ENCODE measurements at regions not wholly inside any gene's neighbourhood (a gene's known extent, or its start where the extent isn't known, plus 50 kb on each side); places are given as distances from the start of the nearest gene placed in this dataset.

GRCh38 chr1:30512914-30513265 lies 210.5 kb downstream of the MATN1 start:
- intact Hi-C loops (cut with DNase I): no loop called here
- H3K9me3 ChIP-seq: no peaks in the 10 kb centered on the region
- no peak overlapping the region for H3K4me3 ChIP-seq (replicated peaks in 1 of 3)
- H3K4me1 ChIP-seq: no peaks in the 10 kb centered on the region
- no peaks in the 10 kb centered on the region for H3K27me3 ChIP-seq
- H3K27ac ChIP-seq: no peak overlapping the region
- TF ChIP-seq CTCF (IDR thresholded peaks at IDR 0.05) (no peak), POLR2A (IDR thresholded peaks at IDR 0.05) (no peak)
- no peak for DNase-seq
- H3K36me3 ChIP-seq: no peaks in the 10 kb centered on the region
- 78 to 88% methylated on average over 6 to 9 of the region's 9 CpGs for WGBS, 2 donors

GRCh38 chr1:30511991-30512913 lies 211.1 kb downstream of the MATN1 start:
- Histone ChIP-seq H3K4me1 (no peaks in the 10 kb centered on the region), H3K27ac (no peak overlapping the region), H3K9me3 (no peaks in the 10 kb centered on the region), H3K4me3 (replicated peaks in 1 of 3) (no peak overlapping the region), H3K27me3 (no peaks in the 10 kb centered on the region), H3K36me3 (no peaks in the 10 kb centered on the region)
- WGBS, 2 donors: 51 to 59% methylated on average over 17 to 18 of the region's 18 CpGs
- TF ChIP-seq POLR2A (IDR thresholded peaks at IDR 0.05) (no peak), CTCF (IDR thresholded peaks at IDR 0.05) (no peak)
- DNase-seq: no peak
- intact Hi-C loops (cut with DNase I): no loop called here

- intact Hi-C loops (cut with DNase I): no loop called here
- H3K4me1 ChIP-seq: no peaks in the 10 kb centered on the region
- no peaks in the 10 kb centered on the region for H3K27me3 ChIP-seq
- no peak overlapping the region for H3K4me3 ChIP-seq (replicated peaks in 1 of 3)
- no peak overlapping the region for H3K27ac ChIP-seq
- H3K9me3 ChIP-seq: no peaks in the 10 kb centered on the region
- 78 to 81% methylated on average over 5 to 6 of the region's 6 CpGs for WGBS, 2 donors
- TF ChIP-seq POLR2A (IDR thresholded peaks at IDR 0.05): no peak
- TF ChIP-seq CTCF (IDR thresholded peaks at IDR 0.05): no peak
- no peaks in the 10 kb centered on the region for H3K36me3 ChIP-seq
- no peak for DNase-seq
Measured at GRCh38 chr1:30511563-30511962, 211.8 kb downstream of the MATN1 start.

- TF ChIP-seq CTCF (IDR thresholded peaks at IDR 0.05): no peak
- TF ChIP-seq POLR2A (IDR thresholded peaks at IDR 0.05): no peak
- Histone ChIP-seq H3K27me3 (no peaks in the 10 kb centered on the region), H3K36me3 (no peaks in the 10 kb centered on the region), H3K4me1 (no peaks in the 10 kb centered on the region), H3K9me3 (no peaks in the 10 kb centered on the region), H3K4me3 (replicated peaks in 1 of 3) (no peak overlapping the region), H3K27ac (no peak overlapping the region)
- WGBS, 2 donors: 85 to 90% methylated on average over 5 of the region's 5 CpGs
- no peak for DNase-seq
- intact Hi-C loops (cut with DNase I): no loop called here
Measured at GRCh38 chr1:30511106-30511505, 212.3 kb downstream of the MATN1 start.

- TF ChIP-seq POLR2A (IDR thresholded peaks at IDR 0.05): no peak
- TF ChIP-seq CTCF (IDR thresholded peaks at IDR 0.05): no peak
- DNase-seq: no peak
- no peaks in the 10 kb centered on the region for H3K27me3 ChIP-seq
- no peak overlapping the region for H3K4me3 ChIP-seq (replicated peaks in 1 of 3)
- WGBS, 2 donors: 33 to 38% methylated on average over 1 of the region's 1 CpG
- H3K4me1 ChIP-seq: no peaks in the 10 kb centered on the region
- H3K9me3 ChIP-seq: no peaks in the 10 kb centered on the region
- intact Hi-C loops (cut with DNase I): no loop called here
- no peak overlapping the region for H3K27ac ChIP-seq
- no peaks in the 10 kb centered on the region for H3K36me3 ChIP-seq
Measured at GRCh38 chr1:30509670-30510069, 213.7 kb downstream of the MATN1 start.

Data from thyroid gland (tissue), 4 donors.